GM19468 (cell line): ENCODE measurements at regions not wholly inside any gene's neighbourhood (a gene's known extent, or its start where the extent isn't known, plus 50 kb on each side); places are given as distances from the start of the nearest gene placed in this dataset.
"Not testable (repeated sequence)": the region's sequence is repeated elsewhere in the genome, so short reads cannot be mapped to it uniquely, and the experiment has no call there.

ENCODE experiments used
- ATAC-seq: cut with Tn5 transposase; IDR thresholded peaks from one replicate; pipeline ENCODE4 v1.9.1; 2021; ENCODE audit warnings: mild to moderate bottlenecking, moderate library complexity, moderate number of reproducible peaks; ENCODE audit not compliant: unreplicated experiment; ENCODE audit errors: extremely low read depth

DNA sequence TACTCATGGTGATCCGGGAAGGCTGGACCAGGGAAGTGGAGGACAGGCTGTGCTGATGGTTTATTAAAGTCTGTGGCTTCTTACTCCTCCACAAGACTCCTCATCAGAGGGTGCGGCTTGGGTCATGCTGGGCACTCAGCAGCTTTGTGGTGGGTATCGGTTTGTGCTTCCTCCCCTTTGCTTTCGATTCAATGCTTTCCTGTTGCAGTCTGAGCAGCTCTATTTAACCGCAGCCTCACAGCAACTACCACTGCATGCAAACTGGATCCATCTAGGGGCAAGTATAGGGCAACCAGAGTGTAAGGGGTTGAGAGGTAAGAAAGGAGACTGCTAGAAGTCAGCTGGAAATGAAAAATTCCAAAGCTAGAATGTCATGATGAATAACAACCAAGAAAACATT lies 78.8 kb upstream of the NOTCH2NLA start:
- ATAC-seq, result peak; percentile 94

DNA sequence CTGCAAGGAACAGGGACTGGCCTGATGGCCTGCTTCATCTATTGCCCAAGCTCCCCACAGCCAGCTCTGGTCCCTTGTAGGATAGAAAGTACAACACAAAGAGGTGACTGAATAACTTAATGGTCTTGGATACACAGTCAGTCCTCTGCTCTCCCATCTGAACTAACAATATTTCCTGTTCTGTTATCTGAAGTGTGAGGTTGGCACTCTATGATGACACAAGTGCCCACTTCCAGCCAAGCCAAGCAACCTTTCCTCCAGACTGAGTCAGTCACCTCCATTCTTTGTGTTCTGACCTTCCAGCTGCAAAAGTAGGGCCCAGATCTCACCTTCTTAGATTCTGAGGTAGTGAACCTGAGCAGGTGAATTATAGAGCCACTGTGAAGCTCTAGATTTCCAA lies 77.8 kb upstream of the NOTCH2NLA start:
- not testable (repeated sequence) for ATAC-seq

DNA sequence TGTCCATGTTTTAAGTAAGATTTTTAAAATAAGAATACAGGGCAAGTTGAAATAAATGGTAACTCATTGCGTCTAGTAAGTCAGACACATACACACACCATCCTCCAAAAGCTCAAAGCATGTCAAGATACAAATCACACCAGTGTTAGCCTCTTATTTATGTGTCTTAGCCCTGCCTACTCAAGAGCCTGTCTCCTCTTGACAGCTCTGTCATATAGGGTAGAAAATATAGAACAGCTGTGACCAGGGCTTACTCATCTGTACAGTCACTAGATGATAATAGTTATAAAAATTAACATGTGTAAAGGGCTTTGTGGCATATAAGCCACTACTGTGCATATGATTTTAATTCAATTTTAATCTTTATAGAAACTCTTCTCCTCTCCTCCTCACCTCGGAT lies 76.6 kb upstream of the NOTCH2NLA start:
- not testable (repeated sequence) for ATAC-seq

DNA sequence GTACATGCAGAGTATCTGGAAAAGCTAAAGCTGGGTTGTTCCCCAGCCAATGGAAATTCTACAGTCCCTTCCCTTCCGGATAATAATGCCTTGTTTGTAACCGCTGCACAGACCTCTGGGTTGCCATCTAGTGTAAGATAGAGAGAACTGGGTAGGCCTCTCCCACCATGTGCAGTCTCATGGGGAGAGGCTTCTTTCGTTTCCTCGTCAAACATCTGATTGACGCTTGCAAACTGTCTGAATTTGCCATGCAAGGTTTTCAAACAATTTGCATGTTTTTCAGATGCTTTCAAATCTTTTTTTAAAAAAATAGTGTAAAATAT lies 69.7 kb upstream of the NOTCH2NLA start:
- ATAC-seq, result peak; percentile 48

DNA sequence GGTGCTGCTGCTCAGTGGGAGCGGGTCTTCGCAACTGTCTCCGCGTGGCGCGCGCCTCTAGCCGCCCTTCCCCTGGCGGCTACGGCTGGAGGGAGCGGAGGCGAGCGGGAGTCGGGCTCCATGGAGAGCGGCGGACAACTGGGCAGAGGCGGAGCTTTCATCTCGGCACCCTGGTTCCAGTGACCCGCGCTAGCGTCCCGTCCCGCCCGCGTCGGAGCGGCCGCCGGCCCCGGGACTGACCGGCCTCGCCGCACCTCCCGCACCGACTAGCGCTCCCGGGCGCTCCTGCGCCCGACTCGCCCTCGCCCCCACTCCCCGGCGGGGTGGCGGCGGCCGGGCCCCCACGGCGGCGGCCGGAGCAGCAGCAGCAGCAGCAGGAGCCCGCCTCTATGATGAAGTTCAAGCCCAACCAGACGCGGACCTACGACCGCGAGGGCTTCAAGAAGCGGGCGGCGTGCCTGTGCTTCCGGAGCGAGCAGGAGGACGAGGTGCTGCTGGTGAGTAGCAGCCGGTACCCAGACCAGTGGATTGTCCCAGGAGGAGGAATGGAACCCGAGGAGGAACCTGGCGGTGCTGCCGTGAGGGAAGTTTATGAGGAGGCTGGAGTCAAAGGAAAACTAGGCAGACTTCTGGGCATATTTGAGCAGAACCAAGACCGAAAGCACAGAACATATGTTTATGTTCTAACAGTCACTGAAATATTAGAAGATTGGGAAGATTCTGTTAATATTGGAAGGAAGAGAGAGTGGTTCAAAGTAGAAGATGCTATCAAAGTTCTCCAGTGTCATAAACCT lies 69.2 kb upstream of the NOTCH2NLA start:
- not testable (repeated sequence) for ATAC-seq

DNA sequence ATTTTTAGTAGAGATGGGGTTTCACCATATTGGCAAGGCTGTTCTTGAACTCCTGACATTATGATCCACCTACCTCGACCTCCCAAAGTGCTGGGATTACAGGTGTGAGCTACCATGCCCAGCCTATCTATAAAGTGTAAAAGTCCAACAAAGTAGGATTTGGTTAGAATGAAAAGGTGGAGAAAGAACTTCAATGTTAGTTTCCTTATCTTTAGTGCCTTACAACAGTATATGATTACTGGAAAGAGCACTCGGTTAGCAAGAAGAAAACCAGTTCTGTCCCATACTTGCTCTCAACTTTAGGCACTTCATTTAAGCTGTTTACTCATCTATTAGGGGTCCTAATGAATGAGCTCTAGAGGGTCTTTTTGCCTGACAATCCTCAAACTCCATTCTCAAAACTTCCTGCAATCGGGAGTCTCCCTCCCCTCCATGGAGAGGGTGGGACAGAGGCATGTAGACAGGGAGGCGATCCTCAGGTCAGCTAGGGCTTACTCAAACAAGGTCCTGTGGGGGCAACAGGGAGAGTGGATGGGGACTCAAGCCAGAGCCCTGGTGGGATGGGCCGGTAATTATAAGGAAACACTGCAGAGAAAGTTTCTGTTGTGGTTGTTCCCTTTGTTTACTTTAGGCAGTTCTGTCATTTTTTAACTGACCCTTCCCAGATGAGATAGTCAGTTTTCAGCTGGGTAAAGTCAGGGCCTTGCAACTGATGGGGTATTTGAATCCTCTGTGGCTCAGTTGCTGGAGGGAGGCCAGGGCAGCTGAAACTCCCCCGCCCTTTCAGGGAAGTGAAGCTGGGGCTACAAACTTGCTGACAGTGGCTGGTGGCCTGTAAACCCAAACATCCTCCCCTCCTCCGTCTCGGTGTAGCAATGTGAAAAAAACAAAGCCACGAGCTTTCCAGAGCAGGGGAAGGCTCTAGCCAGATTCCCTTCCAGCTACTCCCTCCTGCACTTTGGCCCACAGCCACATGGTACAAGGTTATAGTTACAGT lies 64.4 kb upstream of the NOTCH2NLA start:
- ATAC-seq, result not testable (repeated sequence)

DNA sequence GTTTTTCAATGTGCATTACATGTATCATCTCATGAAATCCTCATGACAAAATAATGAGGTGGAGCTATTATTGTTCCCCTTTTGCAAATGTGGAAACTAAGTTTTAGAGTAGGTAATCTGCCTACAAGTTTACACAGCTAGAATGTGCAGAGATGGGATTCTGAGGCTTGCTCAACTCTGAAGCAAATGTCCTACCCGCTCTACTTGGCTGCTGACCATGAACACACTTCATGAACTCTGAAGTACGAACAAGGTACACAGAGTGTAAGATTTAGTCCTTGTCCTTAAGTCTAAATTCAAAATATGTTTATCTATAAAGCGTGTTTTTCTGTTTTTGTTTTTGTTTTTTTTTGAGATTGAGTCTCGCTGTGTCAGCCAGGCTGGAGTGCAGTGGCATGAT lies 63.6 kb upstream of the NOTCH2NLA start:
- not testable (repeated sequence) for ATAC-seq

DNA sequence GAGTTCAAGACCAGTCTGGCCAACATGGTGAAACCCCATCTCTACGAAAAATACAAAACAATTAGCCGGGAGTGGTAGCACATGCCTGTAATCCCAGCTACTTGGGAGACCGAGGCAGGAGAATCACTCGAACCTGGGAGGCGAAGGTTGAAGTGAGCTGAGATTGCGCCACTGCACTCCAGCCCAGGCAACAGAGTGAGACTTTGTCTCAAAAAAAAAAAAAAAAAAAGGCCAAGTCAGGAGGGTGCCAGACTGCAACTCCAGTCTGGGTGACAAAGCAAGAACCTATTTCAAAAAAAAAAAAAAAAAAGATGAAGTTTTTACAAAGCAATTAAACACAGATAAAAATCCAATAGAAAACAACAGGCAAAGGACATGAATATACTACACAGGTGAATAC lies 59.1 kb upstream of the NOTCH2NLA start:
- not testable (repeated sequence) for ATAC-seq

DNA sequence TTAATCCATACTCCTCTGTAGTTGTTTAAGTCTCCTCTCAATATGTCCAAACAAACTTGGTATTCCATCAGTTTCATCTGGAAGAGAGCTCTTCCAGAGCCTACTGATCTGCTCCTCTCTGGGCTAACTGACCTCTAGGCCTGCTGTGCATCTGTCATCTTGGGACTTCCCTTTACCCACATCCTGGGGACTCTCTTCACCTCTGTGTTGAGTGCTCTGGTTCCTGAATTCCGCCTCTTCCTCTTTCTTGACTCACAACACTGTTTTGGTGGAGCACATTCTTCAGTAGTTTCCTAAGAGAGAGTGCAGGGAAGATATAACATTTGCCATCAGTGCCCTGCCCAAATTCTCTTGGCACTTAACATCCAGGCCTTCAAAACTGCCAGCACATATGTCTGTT lies 55.9 kb upstream of the NOTCH2NLA start:
- not testable (repeated sequence) for ATAC-seq

DNA sequence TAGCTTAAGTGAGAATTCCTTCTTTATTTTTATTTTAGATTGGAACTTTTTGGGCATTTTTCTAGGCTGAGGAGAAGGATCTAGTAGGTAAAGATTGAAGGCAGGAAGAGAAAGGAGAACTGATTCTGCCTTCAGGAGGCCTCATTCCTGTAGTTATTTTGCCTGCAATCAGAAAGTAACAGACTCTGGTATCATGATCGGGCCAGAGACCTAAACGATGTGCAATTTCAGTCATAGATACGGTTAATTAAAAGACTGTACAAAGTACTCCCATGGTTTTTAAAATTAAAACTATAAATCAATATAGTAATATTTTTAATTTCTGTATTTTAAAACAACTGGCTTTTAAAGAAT lies 54.7 kb upstream of the NOTCH2NLA start:
- peak; percentile 18 for ATAC-seq

DNA sequence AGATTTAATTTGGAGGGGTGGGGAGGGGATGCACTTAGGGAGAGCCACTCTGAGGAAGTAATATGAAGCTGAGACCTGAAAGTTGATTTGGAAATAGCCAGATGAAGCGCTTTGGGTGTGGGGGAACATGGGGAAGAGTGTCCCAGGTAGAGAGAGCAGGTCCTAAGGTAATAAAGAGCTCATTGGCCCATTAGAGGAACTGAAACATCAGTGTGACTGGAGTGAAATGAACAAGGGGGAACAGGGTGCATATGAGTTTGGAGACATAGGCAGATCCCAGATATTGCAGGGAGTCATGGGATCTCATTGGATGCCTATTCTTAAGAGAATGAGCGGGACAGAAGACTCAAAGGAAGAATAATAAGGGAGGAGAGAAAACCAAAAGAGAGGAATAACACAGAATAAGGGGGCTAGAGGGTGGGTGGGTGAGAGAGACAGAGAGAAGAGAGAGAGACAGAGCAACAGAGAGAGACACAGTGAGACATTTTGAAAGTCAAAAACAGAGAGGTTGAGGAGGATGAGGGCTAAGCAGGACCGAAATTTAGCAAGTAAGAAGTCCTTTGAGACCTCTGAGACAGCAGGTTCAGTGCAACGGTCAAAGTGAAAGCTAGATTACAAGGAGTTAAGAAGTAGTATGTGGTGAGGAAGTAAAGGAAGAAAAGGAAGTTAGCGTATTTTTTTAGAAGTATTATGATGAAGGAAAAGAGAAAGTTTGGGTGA lies 54.1 kb upstream of the NOTCH2NLA start:
- ATAC-seq, result peak; percentile 31

DNA sequence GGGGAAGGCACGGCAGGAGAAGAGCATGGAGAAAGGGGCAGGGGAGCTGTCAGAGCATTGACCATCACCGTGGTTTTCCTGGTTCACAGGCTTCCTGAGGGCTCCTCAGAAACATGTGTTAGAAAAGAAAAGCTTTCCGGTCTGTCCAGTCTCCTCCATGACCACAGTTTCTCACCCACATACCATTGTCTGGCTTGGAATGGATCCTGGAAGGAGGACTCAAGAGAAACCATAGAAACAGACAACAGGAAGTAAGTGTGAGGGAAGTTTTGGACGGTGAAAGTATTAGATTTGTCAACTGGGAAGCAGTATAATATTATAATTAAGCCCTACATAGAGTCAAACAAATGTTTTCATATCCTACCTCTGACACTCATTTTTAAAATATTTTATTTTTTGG lies 52.7 kb upstream of the NOTCH2NLA start:
- ATAC-seq, result not testable (repeated sequence)

DNA sequence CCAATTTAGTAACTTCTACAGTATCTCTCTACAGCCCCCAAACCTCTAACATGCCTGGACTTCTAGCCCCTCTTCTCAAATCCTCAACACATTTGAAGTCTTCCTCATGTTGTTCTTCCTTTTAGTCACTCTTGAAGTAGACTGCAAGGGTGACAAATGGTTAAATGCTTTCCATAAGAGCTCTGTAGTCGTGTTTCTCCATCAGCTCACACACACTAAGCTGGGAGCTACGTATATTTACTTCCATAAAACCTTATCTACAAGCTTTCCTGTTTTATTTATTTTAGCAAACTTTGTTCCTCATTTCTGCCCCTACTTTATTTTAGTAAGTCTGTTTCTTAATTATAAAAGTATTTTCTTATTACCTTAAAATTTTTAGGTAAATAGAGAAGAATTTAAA lies 49.9 kb upstream of the NOTCH2NLA start:
- not testable (repeated sequence) for ATAC-seq
